Stimulated activated CD8-positive, alpha-beta memory T cell treated with anti-CD3 and anti-CD28 coated beads, Interleukin-12 subunit alpha, Interleukin-12 subunit beta, amount 100 ng/mL, for 1 hour (primary cell): ENCODE measurements at regions not wholly inside any gene's neighbourhood (a gene's known extent, or its start where the extent isn't known, plus 50 kb on each side); places are given as distances from the start of the nearest gene placed in this dataset.
A peak's percentile ranks its signal among the peaks of the same experiment; 100 is the strongest.

Source experiments
- DNase-seq: peaks from one replicate; pipeline ENCODE4 v3.0.0-alpha.2; 2020; ENCODE audit warnings: low read depth

DNA sequence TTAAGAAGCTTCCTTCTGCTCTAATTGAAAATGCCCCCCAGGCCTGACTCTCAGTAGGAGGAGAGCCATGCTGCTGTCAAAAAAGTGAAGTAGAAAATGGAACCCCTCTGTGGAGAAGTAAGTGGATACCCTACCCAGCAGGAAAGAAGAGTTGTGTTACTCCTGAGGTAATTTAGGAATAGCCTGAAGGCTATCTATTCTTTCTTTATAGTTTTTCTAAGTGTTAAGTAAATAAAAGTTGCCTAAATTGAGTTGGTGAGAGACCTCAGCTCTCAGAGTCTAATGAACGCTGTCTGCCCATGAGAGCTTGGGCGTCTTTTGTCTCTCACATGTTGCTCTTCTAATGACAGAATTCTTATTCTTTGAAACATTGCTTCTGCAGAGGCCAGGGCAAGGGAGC, 116.2 kb downstream of the NSUN3 start:
- DNase-seq: no peak

DNA sequence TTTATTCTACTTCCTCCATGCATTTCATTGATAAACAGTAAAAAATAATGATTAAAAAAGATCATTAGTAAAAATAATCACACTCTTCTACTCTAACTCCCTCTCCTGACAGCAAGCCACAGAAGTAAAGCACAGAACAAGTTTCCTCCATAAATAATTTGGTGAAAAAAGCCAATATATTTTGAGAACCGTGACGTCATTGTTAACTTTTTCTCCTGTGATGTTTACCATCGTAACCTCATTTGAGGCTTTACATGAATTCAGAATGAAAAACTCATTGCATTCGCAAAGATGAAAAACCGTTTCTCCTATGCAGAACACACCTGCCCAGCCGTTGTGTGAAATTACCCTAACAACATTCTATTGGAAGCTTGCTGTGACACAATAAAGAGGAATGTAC, 120.7 kb downstream of the NSUN3 start:
- DNase-seq: no peak

DNA sequence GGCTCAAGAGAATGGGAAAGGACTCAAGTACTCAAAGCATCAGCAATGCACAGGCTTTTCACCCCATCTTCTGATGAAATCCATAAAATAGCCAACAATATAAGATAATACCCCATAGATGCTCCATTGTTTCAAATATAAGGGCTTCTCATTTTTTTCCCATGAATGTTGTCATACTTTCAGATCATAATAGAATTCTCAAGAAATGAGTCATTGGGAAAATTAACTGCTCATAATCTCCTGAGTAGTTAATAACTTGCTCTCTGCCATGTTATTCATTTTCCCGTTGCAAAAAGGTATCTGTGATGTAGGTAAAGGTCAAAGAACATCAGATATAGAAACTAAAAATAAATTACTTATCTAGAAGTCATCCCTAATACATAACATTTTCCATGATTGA, 121.9 kb downstream of the NSUN3 start:
- DNase-seq: no peak

DNA sequence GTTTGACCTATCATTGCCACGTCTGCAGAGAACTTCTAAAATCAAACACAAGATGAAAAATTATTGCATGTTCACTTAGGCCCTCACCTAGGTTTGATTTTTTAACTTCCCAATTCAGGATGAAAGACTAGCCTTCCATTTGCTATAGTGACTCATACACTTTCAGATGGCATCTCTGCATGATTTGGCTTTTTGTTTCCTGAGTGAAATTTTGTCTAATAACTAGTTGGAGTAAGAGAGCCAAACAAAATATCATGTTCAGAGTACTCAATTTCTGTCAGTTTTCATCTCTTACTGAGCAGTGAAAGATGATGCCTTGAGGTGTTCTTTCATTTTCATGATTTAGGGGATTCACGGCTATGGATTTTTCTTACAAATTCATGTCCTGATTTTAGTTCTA, 122.9 kb downstream of the NSUN3 start:
- no peak for DNase-seq

DNA sequence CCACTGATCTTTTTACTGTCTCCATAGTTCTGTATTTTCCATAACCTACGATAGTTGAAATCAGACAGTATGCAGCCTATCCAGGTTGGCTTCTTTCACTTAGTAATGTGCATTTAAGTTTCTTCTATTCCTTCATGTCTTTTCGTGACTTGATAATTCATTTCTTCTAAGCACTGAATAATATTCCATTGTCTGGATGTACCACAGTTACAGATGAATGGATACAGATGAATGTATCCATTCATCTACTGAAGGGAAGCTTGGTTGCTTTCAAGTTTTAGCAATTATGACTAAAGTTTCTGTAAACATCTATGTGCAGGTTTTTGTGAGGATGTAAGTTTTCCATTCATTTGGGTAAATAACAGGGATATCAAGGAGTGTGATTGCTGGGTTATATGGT, 124.8 kb downstream of the NSUN3 start:
- no peak for DNase-seq

DNA sequence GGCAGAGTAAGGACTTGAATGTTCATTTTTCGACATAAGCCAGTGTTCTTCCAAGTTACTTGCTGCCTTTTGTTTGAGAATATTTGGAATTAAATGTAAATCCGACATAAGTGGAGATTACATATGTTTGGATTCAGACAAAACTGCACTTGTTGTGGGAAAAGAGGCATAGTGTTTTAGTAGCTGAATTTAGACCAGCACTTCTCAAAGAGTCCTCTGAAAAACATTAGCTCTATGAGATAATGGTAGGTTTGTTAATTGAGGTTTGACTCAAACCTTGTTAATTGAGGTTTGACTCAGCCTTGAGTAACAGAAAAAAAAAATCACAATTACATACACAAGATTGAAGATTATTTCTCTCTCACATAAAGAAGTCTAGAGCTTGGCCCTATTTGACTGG, 132.5 kb downstream of the NSUN3 start:
- DNase-seq: no peak

DNA sequence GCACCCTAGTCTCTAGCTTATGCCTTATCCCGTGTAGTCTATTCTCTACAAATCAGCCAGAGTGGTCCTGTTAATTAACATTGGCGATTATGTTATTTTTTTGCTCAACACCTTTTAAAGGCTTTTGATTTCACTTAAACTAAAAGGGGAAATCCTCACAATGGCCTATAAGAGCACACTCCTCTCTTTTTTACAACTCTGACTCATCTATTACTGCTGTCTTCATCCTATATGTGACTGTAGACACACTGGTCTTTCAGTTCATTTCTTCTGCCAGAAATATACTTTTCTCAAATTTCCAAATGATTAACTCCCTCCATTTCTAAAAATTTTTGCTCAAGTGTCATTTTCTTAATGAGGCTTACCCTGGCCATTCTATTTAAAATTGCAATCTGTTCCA, 143.4 kb downstream of the NSUN3 start:
- DNase-seq: no peak

DNA sequence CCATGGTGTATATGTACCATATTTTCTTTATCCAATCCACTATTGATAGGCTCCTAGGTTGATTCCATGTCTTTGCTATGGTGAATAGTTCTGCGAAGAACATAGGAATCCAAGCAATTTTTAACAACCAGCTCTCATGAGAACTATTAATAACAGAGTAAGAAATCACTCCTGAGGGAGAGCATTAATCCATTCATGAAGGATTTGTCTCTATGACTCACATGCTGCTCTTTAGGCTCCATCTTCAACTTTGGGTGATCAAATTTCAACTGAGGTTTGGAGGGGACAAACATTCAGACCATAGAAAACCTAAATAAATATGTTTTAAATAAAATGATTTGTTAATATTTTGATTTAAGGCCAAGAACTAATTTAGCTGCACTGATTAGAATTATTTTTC, 147.4 kb downstream of the NSUN3 start:
- no peak for DNase-seq

DNA sequence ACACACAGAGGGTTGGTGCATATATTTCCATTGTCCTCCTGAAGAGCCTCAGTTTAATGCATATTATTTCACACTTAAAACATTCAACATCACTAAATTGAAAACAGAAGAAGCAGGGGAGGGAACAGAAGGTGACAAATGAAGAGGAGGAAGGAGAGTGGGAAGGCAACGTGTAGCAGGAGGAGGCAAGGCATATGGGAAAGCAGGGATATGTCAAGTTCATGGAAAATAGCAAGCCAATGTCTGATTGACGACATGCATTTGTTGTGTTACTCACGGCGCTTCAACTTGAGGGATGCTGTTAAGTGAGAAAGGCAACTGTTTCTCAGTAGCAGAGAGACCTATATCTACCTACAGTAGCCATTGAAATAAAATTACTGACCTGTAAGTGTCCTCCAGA, 154.5 kb downstream of the NSUN3 start:
- no peak for DNase-seq

DNA sequence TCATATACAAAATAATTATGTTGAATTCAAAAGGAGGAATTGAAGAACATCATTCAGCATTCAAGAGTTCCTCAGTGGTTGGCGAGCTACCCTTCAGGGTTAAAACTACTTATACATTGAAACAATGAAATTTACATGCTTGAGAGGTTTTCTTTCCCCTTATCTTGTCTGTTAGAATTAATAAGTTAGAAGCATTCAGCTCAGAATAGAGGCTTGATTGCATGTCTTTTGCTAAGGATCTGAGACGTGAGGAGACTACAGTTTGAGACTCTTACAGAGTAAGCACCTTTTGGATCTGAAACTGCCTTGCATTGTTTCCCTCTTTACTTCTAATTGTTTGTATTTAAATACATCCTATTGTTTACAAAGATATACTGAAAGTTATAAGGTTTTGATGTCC, 157.6 kb downstream of the NSUN3 start:
- no peak for DNase-seq

DNA sequence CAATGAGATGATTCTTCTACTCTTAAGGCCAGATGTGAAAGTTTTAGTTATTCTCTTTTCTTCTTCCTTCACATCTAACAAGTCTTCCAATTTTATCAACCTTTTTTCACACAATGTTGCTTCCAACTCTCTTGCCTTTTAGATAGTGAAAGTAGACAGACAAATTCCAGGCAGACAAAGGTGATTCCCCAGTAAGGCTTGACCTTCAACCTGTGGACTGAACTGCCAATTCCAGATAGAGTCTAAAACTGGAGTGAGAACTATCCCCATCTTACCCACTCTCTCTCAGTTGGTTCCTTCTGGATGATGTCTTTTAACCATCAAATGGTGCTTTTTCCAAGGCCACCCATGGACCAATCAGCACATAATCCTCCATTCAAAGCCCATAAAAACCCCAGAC, 159.0 kb downstream of the NSUN3 start:
- DNase-seq: no peak

DNA sequence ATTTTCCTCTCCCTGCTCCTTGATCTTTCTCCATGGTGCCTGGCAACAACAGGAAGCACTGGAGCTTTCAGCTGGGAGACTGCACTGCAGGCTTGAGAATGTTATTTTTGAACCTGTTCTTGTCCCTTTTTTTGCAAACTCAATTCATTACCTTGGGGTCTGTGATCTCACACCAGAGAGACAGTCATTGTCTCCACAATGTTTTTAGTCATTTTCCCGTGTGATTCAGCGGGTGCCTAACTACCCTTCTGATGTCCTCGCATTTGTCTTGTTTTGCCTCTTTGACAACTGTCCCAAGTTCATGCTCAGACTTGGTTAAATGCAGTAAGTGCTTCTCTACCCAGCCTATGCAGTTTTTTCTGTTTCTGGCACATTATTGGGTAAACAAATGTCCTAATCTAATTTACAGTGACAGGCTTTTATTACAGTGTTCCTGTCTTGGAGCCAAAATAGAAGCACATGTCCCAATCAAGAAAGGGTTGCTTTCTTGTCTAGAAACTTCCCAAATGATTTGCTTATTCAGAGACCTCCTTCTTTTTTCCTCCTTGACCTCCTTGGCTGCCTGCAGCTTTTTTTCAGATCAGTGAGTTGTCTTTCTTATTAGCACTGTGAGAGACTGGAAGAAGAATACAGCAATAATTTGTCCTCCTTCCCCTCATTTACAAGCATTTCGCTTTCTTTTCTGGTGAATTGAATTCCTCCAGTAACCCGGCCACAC, 162.4 kb downstream of the NSUN3 start:
- DNase-seq: no peak

DNA sequence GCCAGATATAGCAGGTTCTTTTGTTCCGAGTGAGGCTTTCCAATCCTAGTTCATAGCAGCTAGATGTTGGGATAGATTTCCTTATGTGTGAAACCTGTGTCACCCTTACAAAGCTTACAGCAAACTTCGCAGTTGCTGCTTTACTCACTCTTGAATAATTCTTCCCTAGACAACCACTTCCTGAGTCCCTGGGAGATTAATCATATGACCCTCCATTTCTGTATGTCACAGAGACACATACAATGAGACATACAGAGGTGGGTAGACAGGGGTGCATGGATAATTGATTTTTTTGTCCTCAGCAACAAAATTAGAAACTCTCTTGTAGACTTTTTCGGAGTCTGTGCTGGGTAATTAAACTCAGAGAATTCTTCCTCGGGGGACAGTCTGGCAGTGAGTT, 163.2 kb downstream of the NSUN3 start:
- no peak for DNase-seq

DNA sequence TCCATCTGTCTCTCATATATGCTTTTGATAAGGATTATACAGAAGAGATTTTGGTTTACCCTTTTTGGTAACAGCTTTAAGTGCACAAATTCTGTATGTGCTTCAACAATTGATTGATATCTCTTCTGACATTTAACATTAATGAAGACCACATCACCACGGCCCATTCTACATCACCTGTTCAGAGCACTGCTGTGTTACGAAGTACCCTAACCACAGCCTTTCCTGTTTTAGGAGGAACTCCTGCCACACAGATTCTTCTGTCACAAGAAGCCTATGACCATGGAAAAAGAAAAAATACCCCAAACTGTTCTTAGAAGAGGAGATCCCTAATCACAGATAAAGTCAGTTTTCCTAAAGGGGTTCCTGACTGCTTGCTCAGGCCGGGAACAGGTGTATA, 170.1 kb downstream of the NSUN3 start:
- DNase-seq: no peak

DNA sequence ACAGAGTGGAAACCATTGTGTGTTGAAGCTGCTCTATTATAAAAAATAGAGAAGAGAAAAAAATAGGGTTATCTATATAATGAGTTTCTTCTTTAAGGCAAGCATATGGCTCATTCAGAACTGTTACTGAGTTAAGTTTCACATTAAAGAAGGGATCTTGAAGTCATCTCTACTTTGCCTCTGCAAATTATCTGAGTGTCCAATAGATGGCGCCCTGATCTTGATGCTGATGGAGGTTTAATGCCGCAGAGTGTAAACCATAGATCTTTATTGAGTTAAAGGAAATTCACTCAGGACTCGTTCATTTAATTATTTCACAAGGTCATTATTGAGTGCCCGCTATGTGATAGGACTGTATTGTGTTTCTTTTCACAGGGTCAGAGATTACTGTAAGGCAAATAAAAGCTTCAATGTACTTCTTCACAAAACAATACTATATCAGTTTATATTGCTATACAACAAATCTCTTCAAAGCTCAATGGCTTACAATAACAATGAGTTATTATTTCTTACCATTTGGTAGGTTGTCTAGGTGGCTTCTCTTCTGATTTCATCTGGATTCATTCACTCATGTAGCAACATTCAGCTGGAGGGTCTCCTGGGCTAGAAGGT, 171.4 kb downstream of the NSUN3 start:
- DNase-seq: no peak

DNA sequence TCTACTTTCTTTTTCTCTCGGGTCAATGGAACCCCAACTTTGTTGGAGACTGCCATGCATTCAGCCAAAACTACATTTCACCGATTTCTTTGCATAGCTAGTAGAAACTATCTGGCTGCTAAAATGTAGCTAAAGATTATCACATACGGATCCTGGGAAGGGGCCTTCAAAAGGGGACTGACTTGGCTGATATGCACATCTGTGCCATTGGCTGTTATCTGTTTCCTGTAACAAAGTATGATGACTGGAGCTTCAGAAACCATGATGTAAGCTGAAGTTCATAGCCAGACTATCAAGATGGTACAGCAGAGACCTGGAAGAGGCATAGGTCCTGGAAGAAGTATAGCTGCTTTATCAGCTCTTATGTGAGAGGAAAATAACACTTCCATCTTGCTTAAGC, 179.1 kb downstream of the NSUN3 start:
- no peak for DNase-seq

DNA sequence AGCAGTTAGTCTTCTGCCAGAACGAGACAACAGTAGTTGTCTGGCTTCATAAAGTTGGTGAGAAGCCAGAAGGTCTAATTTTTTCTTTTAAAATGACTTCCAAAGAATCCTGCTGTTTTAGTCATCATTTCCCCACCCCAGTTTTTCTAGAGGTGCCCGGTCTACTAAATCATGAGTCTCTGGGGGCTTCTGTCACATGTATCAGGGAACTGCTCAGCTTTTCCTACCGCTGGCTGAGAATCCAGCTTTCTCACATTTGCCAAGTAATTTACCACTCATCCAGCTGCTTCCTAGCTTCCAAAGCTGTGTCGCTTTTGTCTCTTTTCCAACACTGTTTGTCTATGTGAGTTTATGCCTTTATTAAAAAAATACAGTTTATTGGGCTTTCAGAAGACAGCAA, 183.3 kb downstream of the NSUN3 start:
- DNase-seq: no peak

DNA sequence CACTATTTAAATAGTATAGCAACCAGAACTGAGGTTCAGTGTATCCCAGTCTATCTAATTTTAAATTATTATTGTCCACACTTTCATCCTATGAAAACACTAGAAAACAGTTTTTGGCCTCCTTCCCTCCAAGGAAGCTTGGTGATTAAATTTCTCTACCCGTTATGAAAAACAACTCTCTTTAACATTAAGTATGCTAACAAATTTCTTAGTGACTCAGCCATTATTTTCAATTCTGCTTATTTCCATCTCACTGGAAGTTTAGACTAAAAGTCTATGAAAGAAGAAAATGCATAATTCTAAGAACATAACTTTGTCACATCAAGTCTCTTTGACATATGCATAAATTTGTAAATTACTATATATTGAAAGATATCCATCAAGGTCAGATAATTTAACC, 185.2 kb downstream of the NSUN3 start:
- DNase-seq: no peak

DNA sequence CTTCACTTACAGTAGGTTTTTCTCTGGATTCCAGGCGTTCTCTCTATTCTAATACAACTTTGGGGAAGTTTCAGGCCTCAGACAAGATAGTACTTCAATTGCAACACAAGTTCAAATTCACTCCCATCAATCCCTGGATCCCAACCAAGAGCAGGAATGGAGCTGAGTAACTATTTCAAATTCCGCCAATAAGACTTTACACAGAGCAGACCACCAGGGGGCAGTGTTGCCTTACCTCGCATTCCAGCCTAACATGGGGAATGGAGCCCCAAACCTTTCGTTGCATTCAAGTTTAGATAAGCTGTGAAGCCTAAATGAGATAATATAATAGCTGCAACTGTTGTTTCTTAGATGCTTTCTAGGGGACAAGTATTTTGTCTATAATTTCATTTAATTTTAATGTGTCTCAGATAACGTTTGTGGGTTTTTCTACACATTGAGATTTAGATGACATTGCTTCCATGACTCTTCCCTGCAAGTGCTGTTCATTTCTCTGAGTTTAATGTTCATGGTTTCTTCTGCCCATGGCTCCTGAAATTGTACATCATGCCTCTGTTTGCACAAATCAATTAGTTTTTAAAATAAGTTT, 186.7 kb downstream of the NSUN3 start:
- DNase-seq: peak; percentile 49

DNA sequence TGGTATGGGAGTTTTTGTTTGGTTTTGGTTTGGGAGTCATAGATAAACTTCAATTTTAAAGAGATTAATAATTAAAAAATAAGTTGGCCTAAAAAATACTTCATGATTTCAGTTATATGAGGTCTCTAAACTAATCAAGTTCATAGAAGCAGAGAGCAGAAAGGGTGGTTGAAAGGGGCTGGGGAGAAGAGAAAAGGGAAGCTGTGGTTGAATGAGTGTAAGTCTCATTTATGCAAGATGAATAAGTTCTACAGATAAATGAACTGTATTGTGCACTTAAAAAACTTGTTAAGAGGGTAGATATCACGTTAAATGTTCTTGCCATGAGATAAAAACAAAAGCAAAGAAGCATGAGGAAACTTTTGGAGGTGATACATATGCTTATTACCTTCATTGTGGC, 188.7 kb downstream of the NSUN3 start:
- no peak for DNase-seq

DNA sequence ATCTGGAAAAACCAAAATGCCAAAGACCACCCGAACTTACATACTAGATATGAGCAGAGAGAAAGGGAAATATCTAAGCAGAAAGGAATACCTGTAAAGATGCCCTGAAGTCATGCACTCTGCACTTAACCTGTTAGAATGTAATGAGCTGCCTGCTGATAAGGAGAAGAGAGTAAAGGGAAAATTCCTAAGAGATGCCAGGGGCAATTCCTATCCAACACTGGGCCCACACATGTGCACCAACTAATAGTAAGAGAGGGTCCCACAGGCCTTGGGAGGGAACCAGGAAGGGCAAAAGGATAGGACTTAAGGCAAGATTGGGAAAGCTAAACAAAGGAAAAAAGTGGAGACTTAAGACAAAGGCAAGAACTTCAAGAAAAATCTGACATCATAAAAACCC, 189.5 kb downstream of the NSUN3 start:
- DNase-seq: no peak

DNA sequence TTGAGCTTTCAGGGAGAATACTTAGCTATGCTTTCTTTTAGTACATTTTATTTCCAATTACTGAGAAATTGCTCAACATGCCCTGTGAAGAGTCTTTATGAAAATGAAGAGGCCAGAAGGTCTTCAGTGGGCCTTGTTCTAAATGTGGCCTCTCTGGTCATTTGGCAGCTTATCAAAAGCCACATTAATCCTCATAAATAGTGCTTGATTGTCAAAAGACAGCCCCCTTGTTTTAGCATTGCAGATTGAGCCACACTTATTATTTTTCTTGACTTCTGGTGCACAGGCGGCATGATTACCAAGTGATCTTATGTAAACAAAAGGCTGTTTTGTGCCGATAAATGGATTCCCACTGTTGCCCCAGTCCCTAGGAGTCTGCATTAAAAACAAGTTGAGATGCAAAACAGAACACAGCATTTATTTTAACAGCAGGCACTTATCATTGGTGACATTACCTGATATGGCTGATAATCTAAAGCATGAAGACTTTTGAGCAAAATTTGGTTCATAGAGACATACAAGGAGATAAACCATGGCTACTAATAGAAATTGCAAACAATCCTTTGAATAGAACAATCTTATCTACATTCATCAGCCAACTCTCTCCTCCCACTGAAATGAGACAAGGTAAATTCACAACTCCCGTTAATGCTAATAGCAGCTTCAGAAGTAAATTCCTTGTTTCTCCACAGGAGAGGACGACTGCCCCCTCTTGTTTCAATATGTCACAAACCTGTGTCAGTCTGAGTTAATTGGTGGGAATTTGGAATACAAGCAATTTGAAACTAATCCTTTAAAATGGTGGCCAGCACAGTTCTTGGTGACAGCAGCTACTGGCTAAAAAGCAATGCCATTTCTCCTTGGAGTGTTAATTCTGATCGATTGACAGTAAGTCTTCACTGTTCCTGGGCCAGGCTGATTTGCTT, 194.3 kb downstream of the NSUN3 start:
- no peak for DNase-seq

DNA sequence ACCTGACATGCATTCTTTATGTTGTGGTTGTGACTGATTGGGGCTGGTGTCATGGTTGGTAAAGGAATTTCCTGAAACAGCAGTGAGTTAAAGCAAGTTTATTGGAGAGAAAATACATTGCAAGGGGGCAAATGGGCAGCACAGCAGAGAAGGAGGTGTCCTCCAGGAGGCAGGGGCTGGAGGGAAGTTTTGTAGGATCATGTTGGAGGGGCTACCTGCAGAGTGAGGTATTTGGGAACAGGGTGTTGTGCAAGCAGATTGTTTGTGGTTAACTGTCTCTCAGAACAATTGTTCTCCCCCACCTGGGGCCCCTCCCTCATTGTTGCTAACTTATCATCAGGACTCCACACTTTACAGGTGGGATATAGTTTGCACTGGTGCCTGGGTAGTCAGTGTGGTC, 196.0 kb downstream of the NSUN3 start:
- DNase-seq: no peak
